SKM-1 (cell line): ENCODE measurements at regions not wholly inside any gene's neighbourhood (a gene's known extent, or its start where the extent isn't known, plus 50 kb on each side); places are given as distances from the start of the nearest gene placed in this dataset.

ENCODE experiments used
- DNase-seq: peaks from one replicate; lab custom pipeline; 2025; ENCODE audit not compliant: unreplicated experiment; lab: John Stamatoyannopoulos, UW

DNA sequence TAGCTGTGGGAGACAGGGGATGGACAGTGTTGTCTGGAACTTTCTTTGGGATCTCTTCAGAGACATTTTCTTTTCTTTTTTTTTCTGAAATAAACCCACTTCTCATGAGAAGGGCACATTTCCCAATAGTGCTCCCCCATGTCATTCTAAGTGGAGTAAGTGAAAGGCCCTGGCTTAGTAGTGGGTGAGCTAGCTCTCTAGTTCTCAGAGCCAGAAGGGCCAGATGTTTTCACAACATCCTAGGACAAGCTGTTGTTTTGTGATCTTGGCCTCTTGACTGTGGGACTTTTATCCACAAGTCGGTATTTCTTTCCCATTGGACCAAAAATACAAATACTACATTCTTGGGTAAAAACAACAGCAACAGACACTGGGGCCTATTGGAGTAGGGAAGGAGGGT is 607.7 kb upstream of the TENM4 start:
- DNase-seq: no peak

DNA sequence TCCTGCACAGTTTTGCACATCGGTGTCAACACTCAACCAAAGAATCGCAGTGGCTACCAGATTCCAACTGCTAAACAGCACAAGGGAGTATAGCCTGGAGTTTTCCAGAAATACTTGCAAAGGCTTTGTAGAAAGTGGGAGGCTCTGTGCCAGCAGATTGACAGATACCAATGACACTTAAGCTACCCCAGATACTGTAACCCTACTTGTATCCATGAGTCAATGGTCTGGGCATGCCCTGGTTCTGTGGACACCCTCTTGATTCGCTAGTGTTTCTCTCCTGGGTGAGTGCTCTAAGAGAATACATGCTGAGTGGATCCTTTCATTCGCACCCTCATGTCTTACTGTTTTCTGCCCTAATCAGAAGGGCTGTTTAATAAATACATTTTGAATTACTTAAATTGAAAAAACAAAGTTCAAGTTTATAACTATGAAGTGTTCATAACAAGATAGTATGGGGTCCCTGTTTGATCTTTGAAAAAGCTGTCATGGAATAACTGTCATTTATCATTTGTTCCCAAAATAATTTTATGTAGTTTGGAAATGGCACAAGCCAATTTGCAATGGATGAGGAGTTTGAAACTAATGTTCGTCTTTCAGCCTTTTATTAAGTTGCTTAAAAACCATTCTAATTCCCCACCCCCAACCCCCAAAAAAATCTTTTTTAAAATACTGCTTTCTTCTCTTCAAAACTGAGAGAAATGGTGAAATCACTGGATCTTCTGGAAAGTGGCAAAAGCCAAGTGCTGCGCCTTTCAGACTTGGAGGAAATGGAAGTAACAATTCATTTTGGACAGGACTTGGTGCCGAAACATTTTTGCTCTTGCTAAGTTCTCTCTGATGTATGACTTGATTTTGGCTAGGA is 600.5 kb upstream of the TENM4 start:
- no peak for DNase-seq

DNA sequence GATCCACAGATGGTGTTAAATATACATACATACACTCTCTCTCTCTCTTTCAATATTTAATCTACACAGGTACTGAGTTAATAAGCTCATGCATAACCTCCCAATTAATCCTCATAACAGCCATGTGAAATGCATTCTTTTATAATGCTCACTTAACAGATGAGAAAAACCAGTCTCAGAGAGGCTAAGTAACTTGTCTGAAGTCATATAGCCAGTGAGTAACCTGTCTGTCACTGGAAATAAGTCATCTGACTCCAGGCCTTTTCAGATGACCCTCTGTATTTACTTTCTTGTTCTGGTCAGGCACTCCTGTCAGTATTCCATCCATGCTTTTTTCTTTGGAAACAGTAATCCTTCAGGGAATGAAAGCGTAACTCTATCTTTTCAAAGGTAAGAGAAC is 594.0 kb upstream of the TENM4 start:
- DNase-seq: no peak

DNA sequence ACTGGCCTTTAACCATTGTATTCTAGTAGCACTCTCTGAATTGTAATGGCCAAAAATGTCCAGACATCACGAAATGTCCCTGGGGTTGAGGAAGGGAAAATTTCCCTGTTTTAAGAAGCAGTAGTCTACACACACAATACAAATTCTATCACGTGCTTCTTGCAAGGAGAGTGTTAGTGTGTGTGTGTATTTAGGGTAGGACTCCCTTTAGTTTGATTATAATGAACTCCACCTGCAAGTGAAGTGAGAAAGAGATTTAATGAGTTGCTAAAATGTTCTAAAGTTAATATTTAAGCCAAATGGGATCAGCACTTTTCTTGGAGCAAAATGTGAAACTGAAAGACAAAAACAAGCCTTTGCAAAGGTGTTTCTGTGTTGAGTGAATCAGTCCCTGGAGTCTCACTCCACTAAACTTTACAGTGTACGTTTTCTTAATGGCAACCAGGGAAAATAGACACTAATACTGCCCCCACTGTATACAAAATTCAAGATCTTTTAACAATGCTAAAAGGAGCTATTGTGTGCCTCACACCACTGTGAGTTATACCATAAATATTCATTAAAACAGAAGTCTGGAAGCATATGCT is 590.3 kb upstream of the TENM4 start:
- DNase-seq: no peak

DNA sequence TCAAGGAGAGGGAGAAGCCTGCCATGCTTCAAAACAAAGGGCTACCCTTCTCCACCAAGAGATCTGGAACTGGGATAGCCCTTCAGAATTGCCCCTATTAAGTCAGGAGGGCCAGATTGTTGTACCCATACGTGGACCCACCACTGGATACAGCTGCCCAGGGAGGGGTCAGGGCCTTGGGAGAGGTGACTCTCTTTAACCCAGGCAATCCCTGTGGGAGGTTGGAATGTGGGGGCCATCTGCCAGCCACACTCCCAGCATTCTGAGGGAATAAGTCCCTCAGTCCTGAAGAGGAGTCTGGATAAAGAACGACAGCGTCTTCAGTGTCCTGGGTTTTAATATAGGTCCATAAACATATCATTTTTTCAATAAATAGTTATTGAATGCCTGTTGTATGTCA is 588.2 kb upstream of the TENM4 start:
- DNase-seq: no peak

DNA sequence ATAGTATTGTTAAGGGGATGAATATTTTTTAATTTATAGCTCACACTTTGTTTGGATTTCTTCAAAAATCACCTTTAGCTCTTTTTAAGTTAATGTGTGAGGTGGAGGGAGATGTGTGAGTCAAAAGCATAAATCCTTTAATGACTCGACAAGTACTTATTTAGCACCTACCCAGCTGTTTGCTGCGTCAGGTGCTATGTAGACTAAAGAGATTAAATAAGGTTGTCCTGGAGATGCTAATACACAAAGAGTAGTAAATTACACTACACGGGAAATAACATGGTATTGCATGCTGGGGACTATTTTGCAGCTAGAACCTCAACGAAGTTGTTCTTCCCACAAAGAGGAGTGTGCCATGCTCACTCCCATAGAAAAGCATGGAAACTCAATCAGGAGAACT is 583.3 kb upstream of the TENM4 start:
- no peak for DNase-seq

DNA sequence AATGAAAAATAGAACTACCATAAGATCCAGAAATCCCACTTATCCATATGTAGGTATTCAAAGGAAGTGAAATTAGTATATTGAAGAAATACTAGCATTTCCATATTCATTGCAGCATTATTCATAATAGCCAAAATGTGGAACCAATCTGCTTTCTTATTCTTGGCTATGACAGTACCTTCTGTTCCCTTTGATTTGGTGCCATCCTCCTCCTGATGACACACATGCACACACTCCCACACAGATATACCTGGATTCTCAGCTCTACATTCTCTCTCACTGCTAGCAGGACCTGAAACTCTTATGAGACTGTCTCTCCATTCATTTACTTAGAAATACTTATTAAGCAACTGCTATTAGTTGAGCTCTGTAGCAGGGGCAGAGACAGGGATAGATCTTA is 582.6 kb upstream of the TENM4 start:
- DNase-seq: no peak

DNA sequence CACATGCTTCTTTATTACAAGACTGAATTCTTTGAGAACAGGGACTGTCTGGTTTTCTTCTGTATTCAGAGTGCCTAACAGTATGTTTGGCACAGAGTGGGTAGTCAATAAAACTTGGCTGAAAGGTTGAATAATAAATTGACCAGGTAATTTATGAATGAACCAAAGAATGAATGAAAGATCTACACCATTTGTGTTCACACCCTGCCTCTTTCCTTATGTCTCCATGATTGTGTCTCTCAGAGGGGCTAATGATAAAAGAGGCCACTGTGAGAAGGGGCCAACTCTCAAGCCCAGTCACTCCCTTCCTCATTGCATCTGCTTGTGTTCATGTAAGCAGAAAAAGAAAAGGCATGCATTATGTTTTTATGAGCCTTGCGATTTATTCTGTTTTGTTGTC is 569.7 kb upstream of the TENM4 start:
- DNase-seq: no peak

DNA sequence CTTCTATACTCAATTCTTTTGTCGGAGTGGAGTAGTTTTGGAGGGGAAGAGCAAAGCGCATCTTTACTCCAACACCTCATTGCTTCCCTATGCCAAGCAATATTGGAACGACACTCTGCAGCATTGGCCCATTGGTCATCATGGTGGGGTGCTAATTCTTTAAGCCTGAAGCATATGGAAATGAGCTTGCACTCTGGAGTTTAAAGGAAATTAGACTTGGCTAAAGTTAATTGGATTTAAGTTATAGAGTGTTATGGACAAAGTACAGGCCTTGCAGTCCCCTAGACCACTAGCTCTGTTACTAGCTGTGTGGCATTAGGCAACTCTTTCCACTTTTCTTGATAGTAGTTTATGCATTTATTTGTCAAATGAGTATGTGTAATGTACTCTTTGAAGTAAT is 568.3 kb upstream of the TENM4 start:
- DNase-seq: no peak

DNA sequence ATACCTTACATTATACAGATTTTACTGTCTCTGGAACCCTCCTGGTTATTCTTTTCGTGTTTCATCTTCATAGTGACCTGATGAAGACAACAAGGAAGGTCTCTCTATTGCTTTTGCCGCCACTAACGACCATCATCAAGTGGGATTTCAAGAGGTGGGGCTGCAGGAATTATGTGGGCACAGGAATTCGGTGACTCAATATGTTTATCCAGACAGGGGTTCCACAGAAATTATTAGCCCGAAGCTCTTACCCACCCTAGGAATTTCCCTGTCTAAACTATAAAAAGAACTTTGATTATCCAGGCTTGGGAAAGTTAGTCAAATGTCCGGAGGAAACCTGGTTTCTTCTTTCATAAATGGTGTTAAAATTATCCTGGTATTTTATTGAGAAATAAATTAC is 566.8 kb upstream of the TENM4 start:
- DNase-seq: no peak

DNA sequence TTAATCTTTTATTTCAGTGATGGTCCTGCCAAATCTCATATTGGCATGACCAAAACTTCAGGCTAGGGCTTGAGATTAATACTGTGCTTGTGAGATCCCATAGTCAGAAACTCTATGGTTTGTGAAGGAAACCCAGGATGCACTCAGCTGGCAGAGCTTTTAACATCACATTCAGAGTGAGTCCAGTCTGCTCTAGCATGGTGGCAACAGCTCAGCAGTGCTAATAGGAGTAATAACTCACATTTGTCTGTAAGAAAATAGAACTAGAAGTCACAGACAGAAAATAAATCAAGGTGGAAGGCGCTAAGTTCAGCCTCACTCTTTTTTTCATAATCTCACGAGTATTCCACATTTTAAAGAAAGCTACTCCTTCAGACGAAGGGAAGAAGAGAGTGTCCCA is 549.3 kb upstream of the TENM4 start:
- DNase-seq: no peak

DNA sequence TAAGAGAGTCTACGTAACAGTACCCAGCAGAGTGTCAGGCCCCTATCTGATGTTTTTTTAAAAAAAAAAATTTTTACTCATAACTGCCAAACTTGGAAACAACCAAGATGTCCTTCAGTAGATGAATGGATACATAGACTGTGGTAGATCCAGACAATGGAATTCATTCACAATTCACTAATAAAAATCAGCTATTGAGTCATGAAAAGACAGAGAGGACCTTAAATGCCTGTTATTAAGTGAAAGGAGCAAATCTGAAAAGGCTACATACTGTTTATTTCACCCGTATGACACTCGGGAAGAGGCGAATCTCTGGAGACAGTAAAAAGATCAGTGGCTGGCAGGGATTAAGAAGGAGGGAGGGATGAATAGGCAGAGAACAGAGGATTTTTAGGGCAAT is 541.4 kb upstream of the TENM4 start:
- no peak for DNase-seq

DNA sequence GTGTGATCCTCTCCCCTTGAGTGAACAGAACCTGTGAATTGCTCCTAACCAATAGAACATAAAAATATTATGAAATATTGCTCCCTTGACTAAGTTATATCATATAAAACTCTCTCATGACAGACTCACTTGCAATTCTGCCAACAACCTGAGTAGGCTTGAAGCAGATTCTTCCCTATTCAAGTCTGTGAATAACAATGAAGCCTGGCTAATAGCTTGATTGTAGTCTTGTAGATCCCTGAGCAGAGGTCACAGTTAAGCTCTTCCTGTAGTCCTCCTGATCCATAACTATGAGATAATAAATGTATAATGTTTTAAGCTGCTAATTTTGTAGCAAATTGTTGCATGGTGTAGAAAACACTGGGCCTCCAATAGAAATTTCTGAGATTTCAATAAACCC is 540.1 kb upstream of the TENM4 start:
- no peak for DNase-seq

DNA sequence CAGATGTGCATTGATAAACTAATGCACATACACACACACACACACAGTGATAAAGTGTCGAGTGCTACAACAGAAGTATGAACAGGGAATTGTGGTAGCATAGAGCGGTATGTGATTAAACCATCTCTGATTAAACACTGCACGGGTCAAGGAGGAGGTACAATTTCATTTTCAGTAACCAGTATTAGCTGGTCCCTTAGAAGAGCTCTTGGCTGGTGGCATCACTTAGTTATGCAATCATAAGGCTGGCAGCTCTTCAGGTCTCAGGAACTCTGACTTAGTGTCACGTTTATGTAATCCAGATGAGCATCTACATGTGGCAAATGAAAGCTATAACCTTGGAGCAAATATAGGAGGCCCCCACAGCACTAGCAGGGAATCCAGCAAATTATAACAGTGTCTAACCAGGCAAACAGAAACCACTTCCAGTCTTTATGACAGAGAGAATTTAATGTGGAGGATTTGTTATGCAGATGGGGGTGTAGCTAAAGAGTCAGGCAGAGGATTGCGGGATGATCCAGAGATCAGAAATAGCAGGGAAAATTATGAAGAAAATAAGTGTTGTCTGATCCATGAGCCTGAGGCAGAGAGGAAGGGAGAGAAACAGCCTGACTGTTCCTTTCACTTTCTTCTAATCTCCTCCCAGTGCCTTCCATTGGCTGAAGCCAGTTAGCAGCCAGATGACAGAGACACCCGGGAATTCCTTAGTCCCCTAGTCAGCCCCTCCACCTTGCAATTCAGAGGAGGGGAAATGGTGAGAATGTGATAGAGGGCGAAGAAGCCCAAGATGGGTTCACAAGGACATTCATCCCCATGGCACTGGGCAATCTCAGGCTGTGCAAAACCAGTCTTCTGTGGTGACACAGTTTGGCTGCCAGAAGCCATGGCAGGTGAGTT is 533.1 kb upstream of the TENM4 start:
- no peak for DNase-seq

DNA sequence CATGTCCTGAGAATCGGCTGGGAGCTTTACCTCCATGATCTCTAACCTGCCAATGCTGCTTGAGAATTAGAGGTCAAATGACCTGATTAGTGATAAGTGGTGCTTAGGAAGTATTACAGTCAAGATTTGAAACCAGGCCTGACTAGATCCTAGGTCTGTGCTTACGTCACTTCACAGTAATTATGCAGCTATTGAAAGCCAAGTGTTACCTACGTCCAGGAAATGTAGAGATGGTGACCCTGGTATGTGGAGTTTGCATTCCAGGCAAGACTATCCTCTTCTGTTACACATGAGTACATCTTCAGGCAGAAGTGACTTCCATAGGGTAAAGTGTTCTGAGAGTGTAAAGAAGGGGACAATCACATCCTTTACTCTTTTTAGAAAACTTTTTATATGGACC is 530.4 kb upstream of the TENM4 start:
- DNase-seq: no peak

DNA sequence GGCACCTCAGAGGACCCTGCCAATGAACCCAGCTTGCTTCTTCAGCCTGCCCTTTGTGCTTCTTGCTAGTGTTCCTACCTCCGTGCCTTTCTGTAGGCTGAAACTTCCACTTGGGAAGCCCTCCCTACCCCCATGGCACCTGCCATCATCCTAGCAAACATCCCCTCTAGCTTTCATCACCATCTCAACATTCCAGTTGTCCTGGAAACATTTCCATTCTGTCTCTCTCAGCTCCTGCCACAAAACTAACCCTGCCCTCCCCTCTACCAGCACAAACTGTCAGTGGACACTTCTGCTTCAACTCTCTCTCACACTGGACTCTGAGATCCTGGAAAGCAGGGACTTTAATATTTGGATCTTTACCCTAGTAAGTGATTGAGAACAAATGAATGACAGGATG is 525.8 kb upstream of the TENM4 start:
- no peak for DNase-seq

DNA sequence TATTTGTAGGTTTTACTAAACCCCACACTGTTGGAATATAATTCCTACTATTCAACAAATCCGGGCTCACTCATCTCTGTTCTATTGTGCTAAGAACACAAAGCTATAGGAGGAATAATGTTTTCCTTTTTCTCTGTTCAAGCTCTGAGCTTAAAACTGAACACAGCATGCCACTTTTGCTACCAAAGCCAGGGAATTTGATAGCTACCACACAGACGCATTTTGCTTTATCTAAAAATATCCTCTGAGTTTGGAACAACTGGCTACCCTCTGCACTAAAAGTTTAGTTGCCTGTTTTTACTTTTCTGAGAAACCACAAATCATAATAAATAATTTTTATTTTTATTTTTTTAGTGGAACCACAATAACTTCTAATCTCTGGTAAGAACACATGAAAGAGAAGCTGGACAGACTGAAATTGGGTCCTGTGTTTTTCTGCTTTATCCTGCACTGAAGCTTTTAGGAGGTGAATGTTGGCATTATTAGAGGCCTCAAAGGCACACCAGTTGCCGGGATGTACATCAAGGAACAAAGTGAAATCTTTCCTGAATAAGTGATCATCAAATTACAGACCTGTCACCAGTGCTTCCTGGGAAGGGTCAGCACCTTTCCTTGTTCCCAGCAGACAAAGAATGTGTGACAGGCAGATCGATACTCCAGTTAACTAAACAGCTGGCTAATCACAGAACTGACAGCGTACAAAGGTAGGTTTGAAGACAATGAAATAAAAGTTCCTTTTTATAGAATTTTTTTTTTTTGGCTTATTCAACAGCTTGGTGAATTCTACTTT is 523.2 kb upstream of the TENM4 start:
- DNase-seq: no peak

DNA sequence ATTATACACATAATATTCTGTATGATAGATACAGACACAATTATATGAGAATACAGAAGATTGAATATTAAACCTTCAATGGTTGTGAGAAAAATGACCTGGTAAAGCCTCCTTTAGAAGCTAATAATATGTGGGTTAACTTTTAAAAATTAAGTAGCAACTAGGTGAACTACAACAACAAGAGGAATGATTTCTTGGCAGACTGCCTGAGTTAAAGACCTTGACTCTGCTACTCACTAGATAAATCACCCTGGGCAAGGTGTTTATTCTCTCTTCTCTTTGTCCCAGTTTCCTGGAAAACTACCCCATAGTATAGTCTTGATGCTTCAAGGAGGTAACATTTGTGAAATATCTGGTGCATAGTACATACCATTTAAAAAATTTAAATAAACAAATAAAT is 519.6 kb upstream of the TENM4 start:
- no peak for DNase-seq

DNA sequence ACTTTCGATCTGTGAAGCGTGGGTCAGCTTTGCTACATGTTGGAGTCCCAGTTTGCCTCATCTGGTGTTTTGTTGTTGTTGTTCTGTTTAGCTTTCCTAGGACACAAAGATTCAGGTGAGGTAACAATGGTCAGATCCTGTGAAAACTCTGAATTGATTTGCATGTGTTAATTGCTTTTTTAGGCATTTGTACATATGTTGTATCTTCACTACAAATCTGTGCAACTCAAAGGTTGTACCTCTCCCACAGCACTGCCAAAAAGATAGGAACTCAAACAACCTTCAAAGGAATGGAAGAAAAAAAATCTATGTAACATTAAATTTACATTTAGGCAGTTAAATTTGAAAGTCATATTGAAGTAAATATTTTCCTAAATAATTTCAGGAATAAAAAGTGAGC is 518.5 kb upstream of the TENM4 start:
- DNase-seq: no peak

DNA sequence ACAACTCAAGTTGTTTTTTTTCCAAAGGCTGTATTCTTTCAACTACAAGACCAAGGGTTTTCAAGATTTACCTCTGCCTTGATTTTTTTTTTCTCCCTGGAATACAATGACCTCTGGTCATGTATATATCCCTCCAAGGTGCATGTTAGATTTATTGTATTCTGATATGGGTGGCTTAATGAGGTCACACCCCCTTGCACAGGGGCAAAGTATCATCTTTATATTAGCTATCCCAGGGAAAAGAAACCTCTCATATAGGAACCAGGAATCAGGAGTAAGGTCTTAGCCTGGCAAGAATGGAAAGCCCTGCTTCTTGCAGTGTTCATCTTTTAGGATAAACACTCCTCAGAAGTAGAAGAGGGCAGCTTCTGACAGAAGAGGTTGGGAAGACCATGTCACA is 516.9 kb upstream of the TENM4 start:
- no peak for DNase-seq

DNA sequence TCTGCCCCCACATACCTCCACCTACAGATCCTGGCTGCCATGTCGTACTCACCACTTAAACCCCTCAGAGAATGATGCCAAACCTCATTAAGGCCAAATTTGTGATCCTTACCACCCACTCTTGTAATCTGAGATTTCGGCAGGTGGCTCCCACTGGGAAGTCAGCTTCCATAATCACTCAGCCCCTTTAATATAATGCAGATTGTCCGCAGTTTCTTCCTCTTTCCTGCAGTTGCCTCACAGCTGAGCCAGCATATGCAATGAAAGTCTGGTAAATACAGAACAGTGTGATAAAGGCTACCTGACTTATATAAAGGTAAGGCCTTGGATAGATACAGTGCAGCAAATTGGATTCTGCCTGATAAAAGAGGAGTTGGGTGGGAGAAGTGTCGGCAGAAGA is 515.2 kb upstream of the TENM4 start:
- no peak for DNase-seq
